Hepatocyte (in vitro differentiated cells): ENCODE measurements at regions not wholly inside any gene's neighbourhood (a gene's known extent, or its start where the extent isn't known, plus 50 kb on each side); places are given as distances from the start of the nearest gene placed in this dataset.

ENCODE experiments used
- DNase-seq: peaks from one replicate; pipeline ENCODE4 v3.0.0-alpha.2; 2016; ENCODE audit warnings: low spot score
- H2AFZ ChIP-seq: fragments of 200-600 bp; sonication (generic); 2 replicates; pipeline ENCODE4 v1.6.0; 2016; ENCODE audit warnings: antibody characterized with exemption, mild to moderate bottlenecking
- H3K27ac ChIP-seq: fragments of 200-600 bp; sonication (generic); 2 replicates; pipeline ENCODE4 v1.5.1; 2016; ENCODE audit warnings: mild to moderate bottlenecking
- H3K27me3 ChIP-seq: fragments of 200-600 bp; sonication (generic); 2 replicates; pipeline ENCODE4 v1.6.1; 2016
- H3K36me3 ChIP-seq: fragments of 200-600 bp; sonication (generic); replicated peaks from 2 replicates; pipeline ENCODE4 v1.5.1; 2016; ENCODE audit warnings: low read depth; ENCODE audit not compliant: insufficient read depth
- H3K4me1 ChIP-seq: fragments of 200-600 bp; sonication (generic); 2 replicates; pipeline ENCODE4 v1.5.1; 2016; ENCODE audit warnings: mild to moderate bottlenecking, moderate library complexity; ENCODE audit not compliant: insufficient read depth
- H3K4me2 ChIP-seq: fragments of 200-600 bp; sonication (generic); 2 replicates; pipeline ENCODE4 v1.6.0; 2016
- H3K4me3 ChIP-seq: fragments of 200-600 bp; sonication (generic); 2 replicates; pipeline ENCODE4 v1.5.1; 2016; ENCODE audit warnings: mild to moderate bottlenecking
- H3K79me2 ChIP-seq: fragments of 200-600 bp; sonication (generic); 2 replicates; pipeline ENCODE4 v1.6.0; 2017; ENCODE audit warnings: mild to moderate bottlenecking
- H3K9me2 ChIP-seq: fragments of 200-600 bp; sonication (generic); replicated peaks from 2 replicates; pipeline ENCODE4 v1.6.0; 2017; ENCODE audit warnings: mild to moderate bottlenecking; ENCODE audit not compliant: insufficient read depth
- H3K9me3 ChIP-seq: fragments of 200-600 bp; sonication (generic); 2 replicates; pipeline ENCODE4 v1.5.1; 2016; ENCODE audit warnings: low read depth, mild to moderate bottlenecking
- H4K20me1 ChIP-seq: fragments of 200-600 bp; sonication (generic); 2 replicates; pipeline ENCODE4 v1.6.0; 2016; ENCODE audit warnings: mild to moderate bottlenecking; ENCODE audit not compliant: insufficient read depth, poor library complexity, severe bottlenecking
- CTCF ChIP-seq: fragments of 200-600 bp; sonication (generic); IDR thresholded peaks from 2 replicates; pipeline ENCODE4 v1.5.1; 2016; ENCODE audit warnings: antibody characterized with exemption, mild to moderate bottlenecking; ENCODE audit not compliant: poor library complexity
- EZH2 ChIP-seq: fragments of 200-600 bp; sonication (generic); IDR thresholded peaks from 2 replicates; pipeline ENCODE4 v1.6.1; 2016; ENCODE audit warnings: antibody characterized with exemption, mild to moderate bottlenecking, borderline replicate concordance
- EZH2phosphoT487 ChIP-seq: fragments of 200-600 bp; sonication (generic); IDR thresholded peaks from one replicate; pipeline ENCODE4 v1.6.1; 2018; ENCODE audit warnings: antibody characterized with exemption, mild to moderate bottlenecking, low read depth, moderate library complexity; ENCODE audit not compliant: unreplicated experiment, severe bottlenecking
- WGBS: methylation state at CpG from one replicate; pipeline ENCODE4 v1.1.6; 2016; ENCODE audit warnings: low lambda C conversion rate; ENCODE audit errors: missing lambda C conversion rate; 5-methylcytosine and 5-hydroxymethylcytosine counted together

GRCh38 chr11:71383461-71383860, 64.7 kb downstream of the DHCR7 start:
- no peak overlapping the region for H3K27ac ChIP-seq
- H3K4me3 ChIP-seq = no peak overlapping the region
- DNase-seq = no peak
- H2AFZ ChIP-seq = no peak overlapping the region
- H3K4me1 ChIP-seq = no peaks in the 10 kb centered on the region
- no peaks in the 10 kb centered on the region for H4K20me1 ChIP-seq
- H3K36me3 ChIP-seq = no peaks in the 10 kb centered on the region
- no peaks in the 10 kb centered on the region for H3K9me2 ChIP-seq
- no peaks in the 10 kb centered on the region for H3K27me3 ChIP-seq
- H3K4me2 ChIP-seq = no peak overlapping the region
- no peaks in the 10 kb centered on the region for H3K79me2 ChIP-seq
- no peaks in the 10 kb centered on the region for H3K9me3 ChIP-seq
- WGBS = 85% methylated on average over 1 of the region's 1 CpG
- TF ChIP-seq EZH2phosphoT487 (no peak), EZH2 (no peak), CTCF (no peak)

GRCh38 chr11:71381781-71382505, 66.2 kb downstream of the DHCR7 start:
- no peak overlapping the region for H2AFZ ChIP-seq
- TF ChIP-seq CTCF = no peak
- TF ChIP-seq EZH2phosphoT487 = no peak
- no peak for TF ChIP-seq EZH2
- H4K20me1 ChIP-seq = no peaks in the 10 kb centered on the region
- H3K9me3 ChIP-seq = no peaks in the 10 kb centered on the region
- no peak overlapping the region for H3K27ac ChIP-seq
- 86% methylated on average over 5 of the region's 5 CpGs for WGBS
- H3K79me2 ChIP-seq = no peaks in the 10 kb centered on the region
- H3K27me3 ChIP-seq = peaks cover 4% of the 10 kb centered on the region
- no peaks in the 10 kb centered on the region for H3K4me1 ChIP-seq
- no peaks in the 10 kb centered on the region for H3K36me3 ChIP-seq
- H3K4me2 ChIP-seq = no peak overlapping the region
- DNase-seq = no peak
- no peak overlapping the region for H3K4me3 ChIP-seq
- no peaks in the 10 kb centered on the region for H3K9me2 ChIP-seq

GRCh38 chr11:71379701-71380100, 68.5 kb downstream of the DHCR7 start:
- Histone ChIP-seq H3K4me2 (no peak overlapping the region), H3K9me2 (no peaks in the 10 kb centered on the region), H3K27me3 (peaks cover 12% of the 10 kb centered on the region), H3K4me3 (no peak overlapping the region), H3K4me1 (no peaks in the 10 kb centered on the region), H2AFZ (no peak overlapping the region), H4K20me1 (no peaks in the 10 kb centered on the region), H3K27ac (peak overlapping the region; percentile 40), H3K79me2 (no peaks in the 10 kb centered on the region), H3K9me3 (no peaks in the 10 kb centered on the region), H3K36me3 (no peaks in the 10 kb centered on the region)
- 63% methylated on average over 2 of the region's 2 CpGs for WGBS
- no peak for DNase-seq
- TF ChIP-seq EZH2 (no peak), EZH2phosphoT487 (no peak), CTCF (no peak)
